GM12878 (cell line): ENCODE measurements at regions not wholly inside any gene's neighbourhood (a gene's known extent, or its start where the extent isn't known, plus 50 kb on each side); places are given as distances from the start of the nearest gene placed in this dataset.

ENCODE experiments used
- ATF2 ChIP-seq: IDR thresholded peaks from 2 replicates; pipeline ENCODE4 v1.6.1; 2012; ENCODE audit warnings: low read length, inconsistent platforms
- BHLHE40 ChIP-seq, 2 experiments: fragments of 450-650 bp in 1 of 2; IDR thresholded peaks; 2 replicates each; pipeline ENCODE4 v1.6.1; 2011 to 2017; ENCODE audit warnings: low read depth in 2 of 2, borderline replicate concordance in 1 of 2, improper control_type of control experiment in 1 of 2, low read length in 1 of 2, mild to moderate bottlenecking in 1 of 2
- CTCF ChIP-seq, 3 experiments: IDR thresholded peaks in 2 of 3; conservative IDR thresholded peaks in 1 of 3; 2 replicates each; pipeline ENCODE4 v1.5.1; 2011; ENCODE audit warnings: low read depth in 3 of 3, low read length in 3 of 3, mild to moderate bottlenecking in 3 of 3, control low read depth in 2 of 3, moderate library complexity in 2 of 3, inconsistent platforms in 1 of 3, mixed read lengths in 1 of 3; ENCODE audit not compliant: control insufficient read depth in 2 of 3, insufficient read depth in 1 of 3; ENCODE audit errors: extremely low read depth in 1 of 3
- EGR1 ChIP-seq, 2 experiments: IDR thresholded peaks; 1 replicate in 1 of 2; 2 replicates in 1 of 2; pipeline ENCODE4 v1.6.1; 2011 to 2012; ENCODE audit warnings: low read depth in 2 of 2, low read length in 2 of 2, borderline replicate concordance in 1 of 2, mild to moderate bottlenecking in 1 of 2, moderate library complexity in 1 of 2
- EP300 ChIP-seq, 2 experiments: fragments of 150-350 bp in 1 of 2; IDR thresholded peaks; 2 replicates each; pipeline ENCODE4 v1.6.1; 2011 to 2012; ENCODE audit warnings: low read depth in 2 of 2, low read length in 2 of 2, borderline replicate concordance in 1 of 2, improper control_type of control experiment in 1 of 2, inconsistent platforms in 1 of 2; ENCODE audit not compliant: control insufficient read depth in 1 of 2
- KAT2A ChIP-seq: conservative IDR thresholded peaks from 2 replicates; pipeline ENCODE4 v1.6.1; 2011; ENCODE audit warnings: low read depth, low read length; ENCODE audit not compliant: control insufficient read depth
- MEF2B ChIP-seq: fragments of 450-650 bp; IDR thresholded peaks from 2 replicates; pipeline ENCODE4 v1.6.1; 2018; ENCODE audit warnings: mild to moderate bottlenecking, moderate library complexity; ENCODE audit not compliant: partially characterized antibody, poor library complexity, severe bottlenecking
- NFIC ChIP-seq: IDR thresholded peaks from 2 replicates; pipeline ENCODE4 v1.6.1; 2012; ENCODE audit warnings: low read depth, mild to moderate bottlenecking, inconsistent platforms, low read length, moderate library complexity
- POLR2A ChIP-seq: IDR thresholded peaks from 2 replicates; pipeline ENCODE4 v1.6.1; 2011; ENCODE audit warnings: low read depth, mild to moderate bottlenecking, low read length
- REST ChIP-seq: IDR thresholded peaks from 2 replicates; pipeline ENCODE4 v1.6.1; 2012; ENCODE audit warnings: mild to moderate bottlenecking, low read depth, low read length

DNA sequence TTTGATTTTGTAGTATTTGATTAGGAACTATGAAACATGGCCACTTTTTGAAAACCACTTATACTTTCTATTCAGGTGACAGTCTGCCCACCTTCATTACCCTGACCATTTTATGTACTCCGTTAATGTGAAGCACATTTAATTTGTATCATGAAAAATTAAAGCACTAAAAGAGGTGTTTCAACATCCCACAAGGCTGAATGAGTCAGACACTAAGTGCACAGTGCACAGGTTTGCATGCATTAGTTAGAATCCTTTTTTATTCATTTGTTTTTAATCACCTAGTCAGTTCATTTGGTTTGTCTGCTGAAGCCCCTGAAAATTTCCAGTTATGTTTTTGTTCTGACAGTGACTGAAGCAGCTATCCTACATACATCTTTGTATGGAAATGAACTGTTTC, 271.0 kb downstream of the SLITRK5 start:
- TF ChIP-seq REST (no peak), POLR2A (no peak), KAT2A (no peak), EGR1 (IDR thresholded peaks at IDR 0.05; ENCODE audit: borderline replicate concordance in 1 of 2, low read depth in 2 of 2, low read length in 2 of 2) (no peak), MEF2B (no peak), NFIC (no peak), EP300 (IDR thresholded peaks at IDR 0.05; ENCODE audit: borderline replicate concordance in 1 of 2, control insufficient read depth in 1 of 2, low read depth in 2 of 2, low read length in 2 of 2) (no peak), CTCF (IDR thresholded peaks at IDR 0.05 in 2 of 3, conservative IDR thresholded peaks at IDR 0.05 in 1 of 3; ENCODE audit: control insufficient read depth in 2 of 3, extremely low read depth in 1 of 3, insufficient read depth in 1 of 3, low read depth in 3 of 3, low read length in 3 of 3) (no peak), ATF2 (no peak), BHLHE40 (IDR thresholded peaks at IDR 0.05; ENCODE audit: borderline replicate concordance in 1 of 2, low read depth in 2 of 2, low read length in 1 of 2) (no peak)
